LNCaP clone FGC (cell line): ENCODE measurements at regions not wholly inside any gene's neighbourhood (a gene's known extent, or its start where the extent isn't known, plus 50 kb on each side); places are given as distances from the start of the nearest gene placed in this dataset.

Source experiments
- DNase-seq: peaks from one replicate; pipeline ENCODE4 v3.0.0-alpha.2; 2011; ENCODE audit warnings: low read depth
- H3K4me3 ChIP-seq: 2 replicates; pipeline ENCODE4 v1.5.1; 2011; ENCODE audit warnings: mild to moderate bottlenecking, low read depth, low read length, control low read depth
- CTCF ChIP-seq: IDR thresholded peaks from 2 replicates; pipeline ENCODE4 v1.5.1; 2012; ENCODE audit warnings: mild to moderate bottlenecking; ENCODE audit not compliant: control insufficient read depth, insufficient read depth; ENCODE audit errors: extremely low read depth

- H3K4me3 ChIP-seq = no peak overlapping the region
- no peak for TF ChIP-seq CTCF
- DNase-seq = peak; percentile 18
Observed at GRCh38 chr9:103068753-103069152, 73.6 kb downstream of the CYLC2 start.

- TF ChIP-seq CTCF = peak; percentile 33
- no peak overlapping the region for H3K4me3 ChIP-seq
- DNase-seq = no peak
Observed at GRCh38 chr9:103078581-103078980, 83.4 kb downstream of the CYLC2 start.

- no peak for DNase-seq
- no peak overlapping the region for H3K4me3 ChIP-seq
- no peak for TF ChIP-seq CTCF
Observed at GRCh38 chr9:103082494-103082893, 87.4 kb downstream of the CYLC2 start.

GRCh38 chr9:103089357-103089756 is 94.2 kb downstream of the CYLC2 start:
- no peak for DNase-seq
- H3K4me3 ChIP-seq = no peak overlapping the region
- no peak for TF ChIP-seq CTCF

- no peak overlapping the region for H3K4me3 ChIP-seq
- TF ChIP-seq CTCF = no peak
- no peak for DNase-seq
Observed at GRCh38 chr9:103104101-103104500, 109.0 kb downstream of the CYLC2 start.

GRCh38 chr9:103116246-103116645 is 121.1 kb downstream of the CYLC2 start:
- TF ChIP-seq CTCF = no peak
- no peak for DNase-seq
- no peak overlapping the region for H3K4me3 ChIP-seq

- no peak overlapping the region for H3K4me3 ChIP-seq
- DNase-seq = no peak
- TF ChIP-seq CTCF = no peak
Observed at GRCh38 chr9:103126494-103126893, 131.4 kb downstream of the CYLC2 start.
